DOHH2 (cell line): ENCODE measurements at regions not wholly inside any gene's neighbourhood (a gene's known extent, or its start where the extent isn't known, plus 50 kb on each side); places are given as distances from the start of the nearest gene placed in this dataset.

Experiments used
- H3F3A ChIP-seq: fragments of 200-600 bp; sonication (generic), shearing (Covaris generic); 2 replicates; pipeline ENCODE4 v1.6.0; 2016; ENCODE audit warnings: antibody characterized with exemption, mild to moderate bottlenecking; ENCODE audit not compliant: control insufficient read depth, insufficient read depth
- H3K27ac ChIP-seq: fragments of 200-600 bp; sonication (generic); 2 replicates; pipeline ENCODE4 v1.5.1; 2014; ENCODE audit warnings: low read depth, mild to moderate bottlenecking, low read length, moderate library complexity
- H3K27me3 ChIP-seq: fragments of 200-600 bp; sonication (generic); 2 replicates; pipeline ENCODE4 v1.6.1; 2014; ENCODE audit warnings: mild to moderate bottlenecking, low read length, mixed read lengths; ENCODE audit not compliant: control insufficient read depth
- H3K36me3 ChIP-seq: fragments of 200-600 bp; sonication (generic); 2 replicates; pipeline ENCODE4 v1.6.1; 2014; ENCODE audit warnings: mild to moderate bottlenecking, low read length, moderate library complexity, mixed read lengths; ENCODE audit not compliant: control insufficient read depth
- H3K4me1 ChIP-seq: fragments of 200-600 bp; sonication (generic); 2 replicates; pipeline ENCODE4 v1.6.1; 2014; ENCODE audit warnings: mild to moderate bottlenecking, low read length, mixed read lengths; ENCODE audit not compliant: control insufficient read depth
- H3K4me2 ChIP-seq: fragments of 200-600 bp; sonication (generic); 2 replicates; pipeline ENCODE4 v1.6.0; 2014; ENCODE audit warnings: mild to moderate bottlenecking, low read length, moderate library complexity
- H3K4me3 ChIP-seq: fragments of 200-600 bp; sonication (generic); 2 replicates; pipeline ENCODE4 v1.5.1; 2014; ENCODE audit warnings: mild to moderate bottlenecking, low read length, mixed read lengths
- H3K79me2 ChIP-seq: fragments of 200-600 bp; sonication (generic); 2 replicates; pipeline ENCODE4 v1.6.1; 2014; ENCODE audit warnings: mild to moderate bottlenecking, low read length, mixed read lengths; ENCODE audit not compliant: control insufficient read depth
- H3K9me2 ChIP-seq: fragments of 200-600 bp; sonication (generic); replicated peaks from 2 replicates; pipeline ENCODE4 v1.6.1; 2014; ENCODE audit warnings: mild to moderate bottlenecking, low read length, mixed read lengths; ENCODE audit not compliant: control insufficient read depth
- H3K9me3 ChIP-seq: fragments of 200-600 bp; sonication (generic); 2 replicates; pipeline ENCODE4 v1.6.1; 2014; ENCODE audit warnings: antibody characterized with exemption, low read length, mixed read lengths; ENCODE audit not compliant: control insufficient read depth, insufficient read depth
- H4K20me1 ChIP-seq: fragments of 200-600 bp; sonication (generic); 2 replicates; pipeline ENCODE4 v1.6.0; 2014; ENCODE audit warnings: low read depth, mild to moderate bottlenecking, antibody characterized with exemption, low read length, moderate library complexity; ENCODE audit not compliant: control insufficient read depth, insufficient read depth
- EZH2phosphoT487 ChIP-seq: fragments of 200-600 bp; sonication (generic); IDR thresholded peaks from 2 replicates; pipeline ENCODE4 v1.6.1; 2017; ENCODE audit warnings: borderline replicate concordance, mild to moderate bottlenecking, antibody characterized with exemption, low read length, moderate library complexity, mixed read lengths
- TF ChIP-seq, protein P1 (sequence below): fragments of 200-600 bp; sonication (generic); IDR thresholded peaks from one replicate; pipeline ENCODE4 v1.5.1; 2014; ENCODE audit warnings: antibody characterized with exemption, mild to moderate bottlenecking, low read depth, low read length; ENCODE audit not compliant: poor library complexity, severe bottlenecking

DNA sequence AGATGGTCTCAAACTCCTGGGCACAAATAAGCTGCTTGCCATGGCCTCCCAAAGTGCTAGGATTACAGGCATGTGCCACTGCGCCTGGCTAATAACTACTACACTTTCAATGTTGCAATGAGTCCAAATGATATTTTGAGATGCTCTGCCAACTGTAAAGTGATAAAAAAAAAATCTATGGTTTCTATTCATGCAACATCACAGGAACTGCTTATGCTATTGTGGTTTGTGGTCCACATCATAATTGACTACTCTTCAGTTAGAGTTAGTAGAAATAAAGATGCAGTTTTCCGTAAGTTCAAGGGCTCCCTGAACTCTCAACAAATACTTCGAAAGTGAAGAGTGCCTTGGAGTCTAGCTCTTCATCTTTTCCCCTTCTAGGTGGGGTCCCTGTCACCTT lies 239.4 kb downstream of the C12orf75 start:
- H3K4me3 ChIP-seq: no peak overlapping the region
- H3K79me2 ChIP-seq: no peaks in the 10 kb centered on the region
- no peaks in the 10 kb centered on the region for H3K9me3 ChIP-seq
- no peaks in the 10 kb centered on the region for H3F3A ChIP-seq
- H3K27ac ChIP-seq: no peak overlapping the region
- no peaks in the 10 kb centered on the region for H3K27me3 ChIP-seq
- H3K4me1 ChIP-seq: no peaks in the 10 kb centered on the region
- H3K9me2 ChIP-seq: no peaks in the 10 kb centered on the region
- H3K4me2 ChIP-seq: no peak overlapping the region
- H3K36me3 ChIP-seq: no peaks in the 10 kb centered on the region
- TF ChIP-seq, protein P1, sequence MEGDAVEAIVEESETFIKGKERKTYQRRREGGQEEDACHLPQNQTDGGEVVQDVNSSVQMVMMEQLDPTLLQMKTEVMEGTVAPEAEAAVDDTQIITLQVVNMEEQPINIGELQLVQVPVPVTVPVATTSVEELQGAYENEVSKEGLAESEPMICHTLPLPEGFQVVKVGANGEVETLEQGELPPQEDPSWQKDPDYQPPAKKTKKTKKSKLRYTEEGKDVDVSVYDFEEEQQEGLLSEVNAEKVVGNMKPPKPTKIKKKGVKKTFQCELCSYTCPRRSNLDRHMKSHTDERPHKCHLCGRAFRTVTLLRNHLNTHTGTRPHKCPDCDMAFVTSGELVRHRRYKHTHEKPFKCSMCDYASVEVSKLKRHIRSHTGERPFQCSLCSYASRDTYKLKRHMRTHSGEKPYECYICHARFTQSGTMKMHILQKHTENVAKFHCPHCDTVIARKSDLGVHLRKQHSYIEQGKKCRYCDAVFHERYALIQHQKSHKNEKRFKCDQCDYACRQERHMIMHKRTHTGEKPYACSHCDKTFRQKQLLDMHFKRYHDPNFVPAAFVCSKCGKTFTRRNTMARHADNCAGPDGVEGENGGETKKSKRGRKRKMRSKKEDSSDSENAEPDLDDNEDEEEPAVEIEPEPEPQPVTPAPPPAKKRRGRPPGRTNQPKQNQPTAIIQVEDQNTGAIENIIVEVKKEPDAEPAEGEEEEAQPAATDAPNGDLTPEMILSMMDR: no peak
- TF ChIP-seq EZH2phosphoT487: no peak
- H4K20me1 ChIP-seq: no peaks in the 10 kb centered on the region

DNA sequence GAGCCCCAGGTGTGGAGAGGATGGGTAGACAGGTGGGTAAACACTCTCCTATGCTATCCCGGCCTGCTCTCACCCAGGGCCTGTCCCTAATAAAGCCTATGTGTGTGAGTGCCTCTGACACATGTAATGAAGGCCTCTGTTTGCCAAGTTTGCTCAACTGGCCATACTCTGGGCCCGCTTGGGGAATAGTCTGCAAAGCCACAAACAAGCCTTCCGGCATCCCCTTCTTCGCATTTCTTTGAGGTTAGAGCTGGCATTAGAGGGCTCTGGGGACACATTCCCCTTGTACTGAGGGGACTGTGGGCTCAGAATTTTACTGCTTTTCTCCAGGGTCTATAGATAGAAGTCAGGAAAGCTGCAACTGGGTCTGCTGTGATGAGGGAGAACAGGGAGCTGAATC lies 240.5 kb downstream of the C12orf75 start:
- no peaks in the 10 kb centered on the region for H3K4me1 ChIP-seq

DNA sequence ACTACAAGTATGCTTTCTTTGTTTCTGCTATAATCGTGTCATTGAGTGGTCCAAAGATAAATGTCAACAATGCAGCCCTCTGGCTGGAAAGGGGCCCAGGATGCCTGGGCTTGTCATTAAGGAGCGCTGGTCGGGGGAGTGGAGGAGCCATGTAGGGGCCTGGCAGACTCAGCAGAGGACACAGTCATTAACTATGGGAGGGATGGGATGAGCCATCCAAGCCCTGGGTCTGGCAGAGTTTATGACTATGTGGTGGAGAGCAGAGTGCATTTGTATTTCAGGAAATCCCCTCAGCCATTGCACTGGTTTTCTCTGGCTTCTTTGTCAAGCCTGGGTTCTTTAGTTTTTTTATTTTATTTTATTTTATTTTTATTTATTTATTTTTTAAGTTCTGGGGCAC lies 243.1 kb downstream of the C12orf75 start:
- H3K79me2 ChIP-seq: no peaks in the 10 kb centered on the region
- H3K4me3 ChIP-seq: no peak overlapping the region
- H3K4me1 ChIP-seq: no peaks in the 10 kb centered on the region
- no peaks in the 10 kb centered on the region; the same call in 1 of the 2 replicates for H3K9me3 ChIP-seq
- no peaks in the 10 kb centered on the region for H3F3A ChIP-seq
- no peaks in the 10 kb centered on the region for H3K36me3 ChIP-seq
- H3K9me2 ChIP-seq: no peaks in the 10 kb centered on the region
- H3K4me2 ChIP-seq: no peak overlapping the region
- no peaks in the 10 kb centered on the region for H4K20me1 ChIP-seq
- no peak overlapping the region for H3K27ac ChIP-seq
- TF ChIP-seq, protein P1: no peak
- TF ChIP-seq EZH2phosphoT487: no peak
- H3K27me3 ChIP-seq: no peaks in the 10 kb centered on the region

More for the DNA sequence above, 240.5 kb downstream of the C12orf75 start:
- Histone ChIP-seq H3K4me3 (no peak overlapping the region), H3K27ac (no peak overlapping the region), H3K36me3 (no peaks in the 10 kb centered on the region), H3K27me3 (no peaks in the 10 kb centered on the region), H3K4me2 (no peak overlapping the region), H3F3A (no peaks in the 10 kb centered on the region), H3K79me2 (no peaks in the 10 kb centered on the region), H4K20me1 (no peaks in the 10 kb centered on the region), H3K9me3 (no peaks in the 10 kb centered on the region), H3K9me2 (no peaks in the 10 kb centered on the region)
- TF ChIP-seq, protein P1: no peak
- TF ChIP-seq EZH2phosphoT487: no peak

DNA sequence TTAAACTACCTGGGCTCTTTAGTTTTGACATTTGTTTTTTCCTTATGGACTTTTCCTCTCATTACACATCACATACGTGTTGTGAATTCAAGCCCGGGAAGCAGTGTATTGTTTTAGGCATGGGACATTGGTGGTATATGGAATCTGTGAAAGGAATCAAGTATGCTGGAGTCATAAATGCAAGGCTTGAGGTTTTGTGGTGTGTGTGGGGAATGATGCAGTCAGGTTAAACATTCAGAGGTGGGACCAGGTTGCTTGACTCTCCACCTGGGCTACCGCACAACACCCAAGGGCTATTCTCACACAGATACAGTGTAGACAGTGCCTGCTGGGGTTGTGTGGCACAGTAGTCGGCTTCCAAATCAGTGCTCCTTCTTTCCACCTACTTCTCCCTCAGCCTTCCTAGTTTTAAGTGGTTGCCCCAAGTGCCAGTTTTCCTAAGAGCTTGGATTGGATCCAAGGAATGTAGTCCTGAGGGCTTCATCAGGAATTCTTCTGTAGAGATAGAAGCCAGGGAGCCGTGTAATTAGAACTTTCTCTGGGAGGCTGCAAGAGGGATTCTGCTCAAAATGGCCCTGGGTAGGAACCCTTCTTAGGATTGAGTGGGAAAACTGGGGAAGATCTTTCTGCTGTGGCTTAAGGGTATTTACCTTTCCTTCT lies 243.7 kb downstream of the C12orf75 start:
- Histone ChIP-seq H3K27ac (no peak overlapping the region), H3F3A (no peaks in the 10 kb centered on the region), H3K4me2 (no peak overlapping the region), H3K79me2 (no peaks in the 10 kb centered on the region), H3K4me1 (no peaks in the 10 kb centered on the region), H3K27me3 (no peaks in the 10 kb centered on the region), H3K4me3 (no peak overlapping the region), H3K36me3 (no peaks in the 10 kb centered on the region), H4K20me1 (no peaks in the 10 kb centered on the region), H3K9me2 (no peaks in the 10 kb centered on the region), H3K9me3 (no peaks in the 10 kb centered on the region; the same call in 1 of the 2 replicates)
- TF ChIP-seq, protein P1: no peak
- no peak for TF ChIP-seq EZH2phosphoT487
